Fibroblast of skin of abdomen (primary cell): ENCODE measurements at regions not wholly inside any gene's neighbourhood (a gene's known extent, or its start where the extent isn't known, plus 50 kb on each side); places are given as distances from the start of the nearest gene placed in this dataset.
"Not testable (repeated sequence)": the region's sequence is repeated elsewhere in the genome, so short reads cannot be mapped to it uniquely, and the experiment has no call there.

Experiments used
- DNase-seq: peaks from one replicate; pipeline ENCODE4 v3.0.0-alpha.2; 2013

DNA sequence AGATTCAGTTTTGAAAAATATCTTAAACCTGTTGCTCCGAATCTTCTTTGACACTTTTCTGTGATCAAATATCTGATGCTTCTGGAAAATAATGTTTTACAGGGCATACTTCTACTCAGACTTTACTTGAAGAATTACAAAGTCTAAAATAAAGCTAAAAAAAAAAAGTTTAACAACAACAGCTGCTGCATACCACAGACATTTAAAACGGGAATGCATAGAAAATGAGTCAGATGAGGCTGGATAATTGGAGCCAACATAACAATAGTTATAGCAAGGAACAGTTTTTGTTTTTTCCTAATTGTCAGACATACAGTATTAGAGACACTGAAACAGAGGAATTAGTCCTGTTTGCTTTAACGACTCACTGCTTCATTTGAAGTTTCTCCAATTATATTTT is 1090.2 kb downstream of the SUCLG1 start:
- peak; percentile 83 for DNase-seq

DNA sequence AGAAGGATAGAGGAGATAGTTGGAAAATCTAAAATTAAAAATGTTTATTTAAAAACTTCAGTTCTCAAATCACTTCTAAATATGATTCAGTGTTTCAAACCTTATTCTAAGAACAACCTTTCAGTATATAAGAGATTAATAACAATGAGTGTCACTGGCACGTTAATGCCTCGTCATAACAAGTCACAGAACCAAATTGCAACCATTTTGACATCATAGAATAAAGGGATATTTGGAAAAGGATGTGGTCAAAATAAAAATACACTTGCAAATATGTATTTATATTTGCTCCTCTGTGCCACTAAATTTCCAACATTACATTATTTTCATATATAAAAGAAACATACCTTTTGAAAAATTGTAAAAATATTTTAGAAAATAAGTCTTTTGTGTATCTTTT is 1090.6 kb downstream of the SUCLG1 start:
- DNase-seq = no peak

DNA sequence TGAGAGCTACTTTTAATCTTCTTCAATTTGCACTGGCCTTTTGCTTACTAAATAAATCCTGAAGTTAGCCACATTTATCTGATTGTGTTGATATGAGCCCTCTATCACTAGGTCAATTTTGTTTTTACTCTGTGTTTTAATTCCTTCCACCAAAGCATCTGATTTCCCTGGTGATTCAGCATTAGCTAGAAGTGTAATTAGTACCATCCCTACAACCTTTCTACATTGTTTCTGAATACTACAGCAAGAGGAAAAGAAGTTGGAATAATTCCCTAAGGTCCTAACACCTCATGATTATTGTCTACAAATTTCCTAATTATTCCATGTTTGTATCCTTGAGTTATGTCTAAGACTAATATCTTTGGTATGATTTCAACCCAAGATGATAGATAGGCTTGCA is 1093.6 kb downstream of the SUCLG1 start:
- peak; percentile 69 for DNase-seq

DNA sequence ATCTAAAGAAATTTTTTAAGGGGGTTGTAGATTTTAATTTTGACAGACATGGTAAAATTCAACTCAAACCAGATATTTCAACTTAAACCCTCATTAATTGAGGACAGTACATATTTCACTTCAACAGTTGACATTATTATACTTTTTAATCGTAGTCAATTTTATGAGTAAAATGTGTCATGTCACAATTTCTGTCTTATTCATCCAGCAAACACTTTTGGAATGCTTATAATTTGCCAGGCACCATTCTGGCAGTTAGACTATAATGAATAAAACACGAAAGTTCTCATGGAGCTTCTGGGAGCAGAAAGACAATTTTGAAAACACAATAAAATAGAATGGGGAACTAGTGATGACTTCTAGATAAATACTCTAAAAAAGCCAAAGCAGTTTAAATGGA is 1094.8 kb downstream of the SUCLG1 start:
- DNase-seq = peak; percentile 89

DNA sequence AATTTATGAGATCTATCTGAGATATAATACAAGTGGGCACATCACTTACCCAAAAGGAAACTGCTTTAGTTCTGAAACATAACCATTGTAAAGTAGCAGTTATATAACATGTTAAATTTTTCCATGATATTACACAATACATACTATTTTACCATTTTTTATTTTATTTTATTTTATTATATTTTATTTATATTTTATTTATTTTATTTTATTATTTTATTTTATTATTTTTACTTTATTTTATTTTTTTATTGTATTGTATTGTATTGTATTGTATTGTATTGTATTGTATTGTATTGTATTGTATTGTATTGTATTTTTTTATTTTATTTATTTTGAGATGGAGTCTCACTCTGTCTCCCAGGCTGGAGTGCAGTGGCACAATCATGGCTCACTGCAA is 1095.9 kb downstream of the SUCLG1 start:
- DNase-seq = not testable (repeated sequence)

DNA sequence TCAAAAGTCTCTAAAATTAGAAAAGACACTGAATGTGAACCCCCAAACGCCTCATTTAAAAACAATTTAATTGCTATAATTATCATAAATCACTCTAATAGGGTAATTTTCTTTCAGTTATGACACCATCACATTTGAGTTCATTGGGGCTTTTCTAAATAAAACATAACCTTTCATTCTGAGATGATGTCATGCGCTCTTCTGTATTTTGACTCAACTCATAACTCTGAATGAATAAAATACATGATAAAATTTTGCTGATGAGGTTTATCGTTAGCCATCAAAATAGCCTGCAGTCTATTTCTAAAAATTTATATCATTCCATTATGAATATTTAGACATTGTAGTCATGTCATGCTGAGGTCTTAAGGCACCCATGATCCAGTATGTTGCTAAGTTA is 1099.7 kb downstream of the SUCLG1 start:
- DNase-seq = no peak

DNA sequence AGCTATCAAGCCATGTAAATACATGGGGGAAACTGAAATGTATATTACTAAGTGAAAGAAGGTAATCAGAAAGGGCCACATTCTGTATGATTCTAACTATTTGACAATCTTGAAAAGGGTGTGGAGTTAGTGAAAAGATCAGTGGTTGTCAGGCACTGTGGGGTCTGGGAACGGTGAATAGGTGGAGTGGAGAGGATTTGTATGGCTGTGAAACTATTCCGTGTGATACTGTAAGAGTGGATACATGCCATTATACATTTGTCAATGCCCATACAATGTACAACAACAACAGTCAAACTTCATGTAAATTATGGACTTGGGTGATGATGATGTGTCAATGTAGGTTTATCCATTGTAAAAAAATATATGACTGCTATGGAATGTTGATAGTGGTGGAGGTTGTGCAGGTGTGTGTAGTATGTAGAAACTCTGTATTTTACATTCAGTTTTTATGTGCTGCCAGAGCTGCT is 1116.2 kb downstream of the SUCLG1 start:
- no peak for DNase-seq

DNA sequence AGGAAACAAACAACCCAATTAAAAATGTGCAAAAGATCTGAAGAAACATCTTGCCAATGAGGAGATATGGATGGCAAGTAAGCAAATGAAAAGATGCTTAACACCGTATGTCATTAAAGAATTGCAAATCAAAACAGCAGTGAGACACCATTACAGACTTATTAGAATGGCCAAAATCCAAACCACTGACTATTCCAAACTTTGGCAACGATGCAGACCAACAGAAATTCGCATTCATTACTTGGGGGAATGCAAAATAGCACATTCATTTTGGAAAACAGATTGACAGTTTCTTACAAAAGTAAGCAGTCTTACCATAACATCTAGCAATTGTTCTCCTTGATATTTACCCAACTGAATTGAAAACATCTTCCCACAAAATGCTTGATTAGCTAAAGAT is 1118.7 kb downstream of the SUCLG1 start:
- no peak for DNase-seq

DNA sequence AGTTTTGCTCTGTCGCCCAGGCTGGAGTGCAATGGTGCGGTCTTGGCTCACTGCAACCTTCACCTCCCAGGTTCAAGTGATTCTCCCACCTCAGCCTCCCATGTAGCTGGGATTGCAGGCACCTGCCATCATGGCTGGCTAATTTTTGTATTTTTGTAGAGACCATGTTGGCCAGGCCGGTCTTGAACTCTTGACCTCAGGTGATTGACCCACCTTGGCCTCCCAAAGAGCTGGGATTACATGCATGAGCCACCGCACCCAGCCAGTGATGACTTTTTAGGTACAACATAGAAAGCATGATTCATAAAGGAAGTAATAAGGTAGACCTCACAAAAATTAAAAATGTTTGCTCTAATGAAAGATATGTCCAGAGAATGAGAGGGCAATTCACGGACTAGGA is 1119.1 kb downstream of the SUCLG1 start:
- not testable (repeated sequence) for DNase-seq

DNA sequence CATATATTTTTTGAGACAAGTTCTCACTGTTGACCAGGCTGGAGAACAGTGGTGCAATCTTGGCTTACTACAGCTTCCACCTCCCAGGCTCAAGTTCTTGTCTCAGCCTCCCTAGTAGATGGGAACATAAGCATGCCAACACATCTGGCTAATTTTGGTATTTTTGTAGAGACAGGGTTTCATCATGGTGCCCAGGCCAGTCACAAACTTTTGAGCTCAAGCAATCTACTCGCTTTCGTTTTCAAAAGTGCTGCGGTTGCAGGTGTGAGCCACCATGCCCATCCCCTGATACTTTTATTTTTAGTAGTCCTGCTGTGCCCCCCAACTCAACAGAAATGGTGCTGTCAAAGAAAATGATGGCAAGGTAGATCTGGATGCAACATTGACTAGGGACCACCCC is 1127.3 kb downstream of the SUCLG1 start:
- no peak for DNase-seq

DNA sequence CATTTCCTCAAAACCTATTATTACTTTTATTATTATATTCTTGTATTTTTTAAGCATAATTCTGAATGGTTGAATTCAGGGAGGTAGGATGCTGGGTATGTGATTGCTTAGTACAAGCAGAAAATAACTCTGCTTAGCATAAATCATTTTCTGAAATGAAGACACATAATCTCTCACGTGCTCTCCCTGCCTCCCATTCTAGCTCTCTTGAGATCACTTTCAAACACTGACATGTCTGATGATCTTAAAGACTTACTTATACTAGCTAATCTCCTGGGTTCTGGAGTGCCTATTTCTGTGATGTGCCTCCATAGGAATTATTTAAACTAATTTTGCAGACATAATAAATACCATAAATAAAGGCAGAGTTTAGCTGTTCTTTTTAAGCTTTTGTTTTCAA is 1136.0 kb downstream of the SUCLG1 start:
- DNase-seq = no peak

DNA sequence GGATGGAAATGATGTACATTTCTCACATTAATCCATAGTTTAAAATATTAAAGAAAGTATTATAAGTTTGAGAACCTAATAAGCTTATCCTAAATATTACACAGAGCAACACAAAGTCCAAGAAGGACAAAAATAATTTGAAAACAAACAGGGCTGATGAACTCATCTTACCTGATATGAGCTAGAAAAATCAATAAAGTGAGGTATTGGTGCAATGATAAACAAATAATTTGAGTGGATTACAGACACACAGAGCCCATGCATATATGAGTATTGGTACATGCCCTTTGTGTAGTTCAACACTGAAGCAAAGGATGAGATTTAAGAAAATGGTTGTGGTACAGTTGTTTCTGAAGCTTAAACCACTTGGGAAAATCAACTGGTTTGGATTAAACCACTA is 1139.0 kb downstream of the SUCLG1 start:
- DNase-seq = no peak

DNA sequence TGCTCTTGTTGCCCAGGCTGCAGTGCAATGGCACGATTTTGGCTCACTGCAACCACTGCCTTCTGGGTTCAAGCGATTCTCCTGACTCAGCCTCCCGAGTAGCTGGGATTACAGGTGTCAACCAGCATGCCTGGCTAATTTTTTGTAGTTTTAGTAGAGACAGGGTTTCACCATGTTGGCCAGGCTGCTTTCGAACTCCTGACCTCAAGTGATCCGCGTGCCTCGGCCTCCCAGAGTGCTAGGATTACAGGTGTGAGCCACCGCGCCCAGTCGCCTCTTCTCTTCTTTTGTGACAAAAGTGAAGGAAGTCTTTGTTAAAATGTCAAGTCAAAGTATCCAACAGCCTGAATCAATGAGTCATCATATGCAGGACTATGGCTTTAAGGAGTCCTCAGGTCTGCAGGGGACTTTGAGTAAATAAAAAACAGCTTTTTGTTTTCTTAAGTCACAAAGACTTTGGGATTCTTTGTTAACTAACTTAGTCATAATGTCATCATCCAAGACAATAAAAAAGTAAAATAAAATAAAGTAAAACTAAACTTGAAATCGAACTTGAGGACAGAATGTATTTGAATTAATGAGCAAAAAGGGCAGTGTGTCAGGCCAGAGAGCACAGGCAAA is 1153.2 kb downstream of the SUCLG1 start:
- DNase-seq = no peak

DNA sequence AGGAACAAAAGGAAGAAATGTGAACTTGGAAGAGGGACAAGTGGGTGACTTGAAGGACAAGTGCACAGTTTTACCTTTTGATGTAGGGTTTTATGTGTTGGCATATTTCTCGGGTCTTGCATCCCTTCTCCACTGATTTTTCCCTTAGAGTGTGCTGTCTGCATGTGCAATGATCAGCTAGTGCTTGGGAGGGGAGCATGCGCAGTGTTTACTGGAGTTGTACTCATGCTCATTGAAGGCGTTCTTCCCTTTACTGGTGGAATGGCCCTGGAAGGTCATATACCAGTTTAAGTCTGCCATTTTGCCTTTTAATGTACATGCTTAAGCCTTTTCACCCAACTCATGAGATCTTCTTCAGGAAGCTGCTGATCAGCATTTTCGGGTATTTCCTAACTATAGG is 1168.0 kb downstream of the SUCLG1 start:
- DNase-seq = no peak

DNA sequence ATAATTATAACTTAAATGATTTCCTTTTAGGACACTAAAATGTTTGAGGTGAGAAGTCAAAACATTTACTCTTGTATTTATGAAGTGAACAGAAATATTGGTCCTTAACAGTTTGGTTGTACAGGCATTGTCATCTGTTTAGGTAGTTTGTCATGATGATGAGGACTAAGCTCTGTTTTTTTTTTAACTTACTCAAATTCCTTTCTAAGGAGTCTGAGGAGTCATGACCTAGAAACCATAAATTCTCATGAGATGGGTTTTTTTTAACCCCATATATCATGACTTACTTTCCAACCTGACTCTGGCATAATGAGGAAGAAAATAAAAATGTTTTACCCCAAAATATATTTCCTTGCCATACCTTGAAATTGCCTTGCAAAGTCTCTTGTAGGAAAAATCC is 1176.2 kb downstream of the SUCLG1 start:
- DNase-seq = peak; percentile 27

DNA sequence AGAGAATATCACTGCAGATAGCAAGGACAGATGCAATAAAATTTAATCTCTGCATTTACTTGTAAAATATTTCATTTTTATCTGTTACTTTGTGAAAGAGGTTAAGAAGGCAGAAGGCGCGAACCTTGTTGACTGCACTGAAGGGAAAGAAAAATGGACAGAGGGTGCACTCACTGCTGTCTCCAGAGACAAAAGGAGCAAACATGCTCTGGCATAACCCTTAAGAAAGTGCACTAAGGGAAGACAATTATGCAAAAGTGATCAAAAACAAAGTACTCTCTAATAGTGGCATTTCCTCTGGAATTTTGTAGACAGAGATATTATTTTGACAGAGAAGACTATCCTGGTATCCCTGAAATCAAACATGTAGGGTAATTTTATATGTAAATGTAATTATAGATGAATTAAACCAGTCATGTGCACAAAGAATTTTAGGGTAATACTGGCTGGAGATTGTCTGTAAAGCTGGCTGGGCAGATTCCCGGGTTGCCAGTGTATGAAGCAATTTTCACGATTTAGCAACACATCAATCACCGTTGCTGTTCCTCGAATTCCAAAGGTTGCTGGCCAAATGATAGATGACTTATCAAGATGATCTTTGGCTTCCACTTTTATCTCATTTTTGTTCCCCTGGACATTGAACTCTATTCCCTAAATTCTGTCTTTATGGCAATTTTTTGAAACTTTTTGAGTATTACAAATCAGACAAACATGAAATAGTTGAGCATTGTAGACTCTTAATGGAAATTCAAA is 1176.9 kb downstream of the SUCLG1 start:
- no peak for DNase-seq

DNA sequence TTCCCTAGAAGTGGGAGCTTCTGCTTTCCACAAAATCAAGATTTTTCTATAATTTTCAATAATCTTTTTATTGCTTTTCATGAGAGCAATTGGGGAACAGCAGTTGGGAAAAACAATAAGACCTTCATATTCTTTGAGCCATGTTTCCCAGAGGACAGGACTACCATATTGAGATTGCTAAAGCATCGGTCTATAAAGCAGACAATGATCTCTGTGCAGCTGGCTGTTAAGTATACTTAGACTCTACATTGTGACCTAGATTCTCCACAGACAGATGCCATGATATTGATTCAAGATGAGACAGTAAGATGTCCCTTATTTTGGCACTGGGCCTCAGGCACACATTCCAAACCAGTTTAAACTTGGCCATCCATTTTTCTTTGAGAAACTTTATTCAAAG is 1178.7 kb downstream of the SUCLG1 start:
- no peak for DNase-seq

DNA sequence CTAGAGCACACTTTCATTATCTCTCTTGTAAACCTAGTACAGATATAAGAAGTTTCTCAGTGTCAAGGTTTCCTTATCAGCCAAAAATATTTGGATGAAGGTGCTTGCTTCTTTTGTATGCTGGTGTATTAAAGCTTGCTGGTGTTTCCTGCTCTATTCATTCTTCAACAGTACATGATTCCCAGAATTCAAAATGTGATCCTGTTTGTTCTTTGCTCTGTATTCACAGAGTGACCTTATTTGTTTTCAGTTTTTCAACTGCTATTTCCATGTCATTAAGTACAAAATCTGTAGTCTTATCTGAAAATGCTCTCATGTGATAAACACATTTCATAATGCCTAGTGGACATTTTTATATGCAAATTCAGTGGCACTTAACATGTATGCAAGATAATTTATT is 1185.8 kb downstream of the SUCLG1 start:
- DNase-seq = no peak

DNA sequence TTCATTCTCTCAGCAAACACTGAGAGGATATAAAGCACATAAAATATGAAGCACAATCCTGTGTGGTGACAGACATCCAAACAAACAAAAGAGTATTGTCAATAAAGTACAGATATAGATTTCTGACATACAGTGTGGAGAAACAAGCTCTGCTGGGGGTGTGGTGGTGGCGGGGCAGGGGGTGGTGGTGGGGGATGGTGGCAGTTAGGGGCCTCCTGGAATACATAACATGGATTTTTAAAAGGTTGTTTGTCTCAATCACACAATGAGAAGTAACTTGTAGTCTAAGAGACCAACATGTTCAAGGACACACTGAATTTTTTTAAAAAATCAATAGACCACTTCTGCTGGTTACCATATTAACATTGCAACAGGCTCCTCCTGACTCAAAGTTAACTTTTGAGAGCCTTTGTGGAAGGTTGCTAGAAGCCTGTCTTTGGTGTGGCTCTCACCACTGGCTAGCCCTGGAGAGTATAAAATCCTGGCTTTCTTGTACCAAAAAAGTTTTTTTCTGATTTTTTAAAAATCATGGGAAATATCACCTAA is 1197.4 kb downstream of the SUCLG1 start:
- no peak for DNase-seq

DNA sequence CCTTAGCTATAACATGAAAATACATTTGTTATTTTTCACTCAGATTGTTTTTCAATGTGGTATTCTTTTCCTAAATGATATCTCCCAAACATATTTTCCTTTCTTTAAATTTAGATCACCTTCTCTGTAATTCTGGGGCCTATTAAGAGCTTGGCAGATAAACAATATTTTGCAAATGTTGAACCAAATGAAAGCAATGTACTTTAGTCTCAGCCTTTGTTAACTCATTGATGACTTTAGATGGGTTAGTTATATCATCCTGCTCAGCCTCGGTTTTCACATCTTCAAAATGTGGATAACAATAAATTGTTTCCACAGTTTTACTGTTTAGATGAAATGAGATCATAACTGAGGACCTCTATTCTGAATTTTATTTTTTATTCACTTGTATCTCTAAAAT is 1205.2 kb downstream of the SUCLG1 start:
- no peak for DNase-seq

DNA sequence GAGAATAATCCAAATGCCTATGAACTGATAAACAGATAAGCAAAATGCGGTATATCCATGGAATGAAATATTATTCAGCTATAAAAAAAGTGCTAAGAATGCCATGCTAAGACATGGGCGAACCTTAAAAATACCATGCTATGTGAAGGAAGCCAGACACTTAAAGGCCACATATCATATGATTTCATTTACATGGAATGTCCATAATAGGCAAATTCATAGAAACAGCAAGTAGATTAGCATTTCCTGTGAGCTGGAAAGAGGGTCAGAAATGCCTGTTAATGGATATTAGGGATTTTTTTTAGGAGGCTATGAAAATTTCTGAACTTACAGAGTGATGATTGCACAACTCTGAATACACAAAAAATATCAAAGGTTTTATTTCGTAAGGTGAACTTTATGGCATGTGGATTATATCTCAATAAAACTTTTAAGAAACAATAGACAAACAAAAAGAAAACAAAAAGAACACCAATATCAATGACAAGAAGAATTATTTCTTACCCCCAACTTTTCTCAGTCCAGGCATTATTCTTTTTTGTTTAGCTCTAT is 1207.7 kb downstream of the SUCLG1 start:
- DNase-seq = peak; percentile 49

DNA sequence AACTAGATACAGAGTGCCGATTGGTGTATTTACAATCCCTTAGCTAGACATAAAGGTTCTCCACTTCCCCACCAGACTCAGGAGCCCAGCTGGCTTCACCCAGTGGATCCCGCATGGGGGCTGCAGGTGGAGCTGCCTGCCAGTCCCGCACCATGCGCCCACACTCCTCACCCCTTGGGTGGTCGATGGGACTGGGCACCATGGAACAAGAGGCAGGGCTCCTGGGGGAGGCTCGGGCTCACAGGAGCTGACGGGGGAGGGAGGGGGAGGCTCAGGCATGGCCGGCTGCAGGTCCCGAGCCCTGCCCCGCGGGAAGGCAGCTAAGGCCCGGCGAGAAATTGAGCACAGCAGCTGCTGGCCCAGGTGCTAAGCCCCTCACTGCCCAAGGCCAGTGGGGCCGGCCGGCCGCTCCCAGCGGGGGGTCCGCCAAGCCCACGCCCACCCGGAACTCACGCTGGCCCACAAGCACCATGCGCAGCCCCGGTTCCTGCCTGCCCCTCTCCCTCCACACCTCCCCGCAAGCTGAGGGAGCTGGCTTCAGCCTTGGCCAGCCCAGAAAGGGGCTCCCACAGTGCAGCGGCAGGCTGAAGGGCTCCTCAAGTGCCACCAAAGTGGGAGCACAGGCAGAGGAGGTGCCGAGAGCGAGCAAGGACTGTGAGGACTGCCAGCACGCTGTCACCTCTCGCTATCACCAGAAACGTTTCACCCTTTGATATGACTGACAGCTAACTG is 1213.1 kb downstream of the SUCLG1 start:
- DNase-seq = not testable (repeated sequence)

DNA sequence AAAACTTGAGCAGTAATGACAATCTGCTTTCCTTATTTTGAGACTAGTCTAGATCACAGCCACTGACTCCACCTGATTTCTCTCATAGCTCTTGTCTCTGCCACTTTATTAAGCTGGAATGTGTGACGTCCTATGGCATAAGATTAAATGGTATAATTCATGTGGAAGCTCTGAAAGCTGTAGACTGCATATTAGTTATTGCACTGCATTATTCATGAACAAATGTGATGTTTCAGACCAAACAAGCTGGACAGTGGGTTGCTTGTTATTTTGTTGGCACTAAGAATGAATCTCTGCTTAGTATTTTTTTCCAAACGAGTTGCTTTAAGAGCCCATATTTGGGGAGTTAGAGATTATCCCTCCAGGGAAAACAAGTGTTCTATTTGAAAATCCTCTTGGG is 1218.5 kb downstream of the SUCLG1 start:
- DNase-seq = no peak
